Stimulated activated CD8-positive, alpha-beta memory T cell treated with anti-CD3 and anti-CD28 coated beads, Interleukin-4, amount 100 ng/mL, for 48 hours (primary cell): ENCODE measurements at regions not wholly inside any gene's neighbourhood (a gene's known extent, or its start where the extent isn't known, plus 50 kb on each side); places are given as distances from the start of the nearest gene placed in this dataset.

Source experiments
- DNase-seq: peaks from one replicate; pipeline ENCODE4 v3.0.0-alpha.2; 2020

- no peak for DNase-seq
Measured at GRCh38 chr15:39095218-39095879, 485.5 kb upstream of the THBS1 start.

- no peak for DNase-seq
Measured at GRCh38 chr15:39096608-39097205, 484.2 kb upstream of the THBS1 start.

GRCh38 chr15:39099524-39099923 is 481.4 kb upstream of the THBS1 start:
- DNase-seq: no peak

- DNase-seq: no peak
Measured at GRCh38 chr15:39100106-39100660, 480.7 kb upstream of the THBS1 start.

GRCh38 chr15:39102431-39102830 is 478.4 kb upstream of the THBS1 start:
- no peak for DNase-seq

GRCh38 chr15:39106950-39107349 is 473.9 kb upstream of the THBS1 start:
- DNase-seq: no peak

- no peak for DNase-seq
Measured at GRCh38 chr15:39108021-39108420, 472.9 kb upstream of the THBS1 start.

GRCh38 chr15:39110336-39110735 is 470.5 kb upstream of the THBS1 start:
- no peak for DNase-seq

- no peak for DNase-seq
Measured at GRCh38 chr15:39110746-39111145, 470.1 kb upstream of the THBS1 start.

GRCh38 chr15:39113741-39114140 is 467.1 kb upstream of the THBS1 start:
- no peak for DNase-seq

GRCh38 chr15:39114690-39115378 is 466.0 kb upstream of the THBS1 start:
- no peak for DNase-seq

GRCh38 chr15:39115379-39116057 is 465.4 kb upstream of the THBS1 start:
- no peak for DNase-seq

- DNase-seq: no peak
Measured at GRCh38 chr15:39118510-39118909, 462.4 kb upstream of the THBS1 start.

GRCh38 chr15:39124155-39124552 is 456.7 kb upstream of the THBS1 start:
- DNase-seq: no peak

GRCh38 chr15:39124553-39125171 is 456.2 kb upstream of the THBS1 start:
- DNase-seq: no peak

- DNase-seq: no peak
Measured at GRCh38 chr15:39125226-39125625, 455.7 kb upstream of the THBS1 start.

GRCh38 chr15:39125904-39126303 is 455.0 kb upstream of the THBS1 start:
- DNase-seq: peak; percentile 36

- DNase-seq: no peak
Measured at GRCh38 chr15:39127151-39127790, 453.6 kb upstream of the THBS1 start.

GRCh38 chr15:39127925-39128617 is 452.8 kb upstream of the THBS1 start:
- DNase-seq: no peak

GRCh38 chr15:39128746-39129145 is 452.1 kb upstream of the THBS1 start:
- no peak for DNase-seq

GRCh38 chr15:39130556-39131379 is 450.1 kb upstream of the THBS1 start:
- DNase-seq: no peak
